PC-3 (cell line): ENCODE measurements at regions not wholly inside any gene's neighbourhood (a gene's known extent, or its start where the extent isn't known, plus 50 kb on each side); places are given as distances from the start of the nearest gene placed in this dataset.

Experiments used
- EZH2 ChIP-seq: fragments of 300-600 bp; sonication (generic); IDR thresholded peaks from one replicate; pipeline ENCODE4 v1.6.1; 2017; ENCODE audit warnings: antibody characterized with exemption, mild to moderate bottlenecking, low read length; ENCODE audit not compliant: unreplicated experiment
- TF ChIP-seq, protein P1 (sequence below): fragments of 300-600 bp; sonication (generic); conservative IDR thresholded peaks from 2 replicates; pipeline ENCODE4 v1.5.1; 2017; ENCODE audit warnings: antibody characterized with exemption, low read depth, mild to moderate bottlenecking, low read length

DNA sequence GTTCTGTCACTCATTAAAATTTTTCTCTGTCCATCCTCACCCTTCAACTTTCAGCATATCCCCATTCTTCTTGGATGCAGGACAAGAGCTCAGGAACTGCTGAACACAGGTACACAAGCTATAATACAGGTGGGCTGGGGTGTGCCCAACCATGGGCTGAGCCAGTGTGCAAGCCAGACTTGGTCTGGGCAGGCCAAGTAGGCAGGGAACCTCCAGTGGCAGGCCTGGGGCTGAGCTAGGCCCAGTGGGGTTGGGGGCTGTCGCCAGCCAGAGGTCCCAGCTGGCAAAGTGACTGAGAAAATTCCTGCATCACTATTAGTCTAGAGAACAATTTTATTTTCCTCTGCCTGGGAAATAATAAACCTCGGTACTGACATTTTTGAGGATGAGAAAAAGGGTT lies 202.9 kb downstream of the LRRC3B start:
- no peak for TF ChIP-seq EZH2
- TF ChIP-seq, protein P1, sequence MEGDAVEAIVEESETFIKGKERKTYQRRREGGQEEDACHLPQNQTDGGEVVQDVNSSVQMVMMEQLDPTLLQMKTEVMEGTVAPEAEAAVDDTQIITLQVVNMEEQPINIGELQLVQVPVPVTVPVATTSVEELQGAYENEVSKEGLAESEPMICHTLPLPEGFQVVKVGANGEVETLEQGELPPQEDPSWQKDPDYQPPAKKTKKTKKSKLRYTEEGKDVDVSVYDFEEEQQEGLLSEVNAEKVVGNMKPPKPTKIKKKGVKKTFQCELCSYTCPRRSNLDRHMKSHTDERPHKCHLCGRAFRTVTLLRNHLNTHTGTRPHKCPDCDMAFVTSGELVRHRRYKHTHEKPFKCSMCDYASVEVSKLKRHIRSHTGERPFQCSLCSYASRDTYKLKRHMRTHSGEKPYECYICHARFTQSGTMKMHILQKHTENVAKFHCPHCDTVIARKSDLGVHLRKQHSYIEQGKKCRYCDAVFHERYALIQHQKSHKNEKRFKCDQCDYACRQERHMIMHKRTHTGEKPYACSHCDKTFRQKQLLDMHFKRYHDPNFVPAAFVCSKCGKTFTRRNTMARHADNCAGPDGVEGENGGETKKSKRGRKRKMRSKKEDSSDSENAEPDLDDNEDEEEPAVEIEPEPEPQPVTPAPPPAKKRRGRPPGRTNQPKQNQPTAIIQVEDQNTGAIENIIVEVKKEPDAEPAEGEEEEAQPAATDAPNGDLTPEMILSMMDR = no peak
